Suprapubic skin (tissue), 4 donors: ENCODE measurements at regions not wholly inside any gene's neighbourhood (a gene's known extent, or its start where the extent isn't known, plus 50 kb on each side); places are given as distances from the start of the nearest gene placed in this dataset.

ENCODE experiments used
- CTCF ChIP-seq, 2 donors: fragments of 200-600 bp in 1 of 2; fragments of 450-650 bp in 1 of 2; sonication (generic) in 1 of 2; IDR thresholded peaks; one replicate each; pipeline ENCODE4 v1.5.1; 2016 to 2019; ENCODE audit warnings: antibody characterized with exemption in 2 of 2, mild to moderate bottlenecking in 1 of 2, moderate library complexity in 1 of 2
- EP300 ChIP-seq: sonication (generic); formaldehyde crosslinking; IDR thresholded peaks from one replicate; pipeline ENCODE4 v1.6.1; 2017; ENCODE audit warnings: antibody characterized with exemption
- POLR2A ChIP-seq, 2 donors: fragments of 450-650 bp; IDR thresholded peaks; one replicate each; pipeline ENCODE4 v1.6.1; 2017; ENCODE audit warnings: antibody characterized with exemption in 2 of 2, mild to moderate bottlenecking in 2 of 2, moderate library complexity in 2 of 2
- POLR2AphosphoS5 ChIP-seq, 3 donors: sonication (generic); formaldehyde crosslinking; IDR thresholded peaks; one replicate each; pipeline ENCODE4 v1.6.1; 2017; ENCODE audit warnings: antibody characterized with exemption in 3 of 3

GRCh38 chr1:221085701-221086375, 206.6 kb downstream of the HLX start:
- no peak for TF ChIP-seq POLR2A (IDR thresholded peaks at IDR 0.05)
- no peak for TF ChIP-seq CTCF (IDR thresholded peaks at IDR 0.05)
- TF ChIP-seq POLR2AphosphoS5 (IDR thresholded peaks at IDR 0.05) = peak in 1 of 3 donors; percentile 45
- no peak for TF ChIP-seq EP300
